ENCODE measurements at regions not wholly inside any gene's neighbourhood (a gene's known extent, or its start where the extent isn't known, plus 50 kb on each side); places are given as distances from the start of the nearest gene placed in this dataset.
"Not testable (repeated sequence)": the region's sequence is repeated elsewhere in the genome, so short reads cannot be mapped to it uniquely, and the experiment has no call there.

GRCh38 chr2:87668361-87668760 lies 79.5 kb upstream of the PLGLB2 start:
- TF ChIP-seq POLR2A, CTCF (IDR thresholded peaks at IDR 0.05): not testable (repeated sequence)

Measured in right lobe of liver (tissue), 4 donors.